ENCODE measurements at regions not wholly inside any gene's neighbourhood (a gene's known extent, or its start where the extent isn't known, plus 50 kb on each side); places are given as distances from the start of the nearest gene placed in this dataset.

DNA sequence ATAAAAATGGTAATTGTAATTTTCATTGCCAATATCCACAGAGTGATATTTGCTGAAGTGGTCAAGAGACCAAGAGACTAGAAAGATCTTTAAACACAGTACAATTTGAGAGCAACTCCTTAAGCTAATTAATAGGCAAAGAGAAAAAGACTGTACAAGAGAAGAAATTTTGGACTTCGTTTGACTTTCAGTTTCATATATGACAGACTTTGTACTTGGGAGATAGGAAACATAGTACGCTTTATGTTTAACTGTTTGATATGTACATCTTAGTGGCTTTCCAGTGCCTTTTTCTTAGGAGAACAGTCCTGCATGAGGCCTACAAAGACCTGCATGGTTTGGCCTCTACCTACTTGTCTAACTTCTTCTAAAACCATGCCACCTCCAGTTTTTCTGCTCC is 1118.1 kb downstream of the TRHDE start:
- CTCF ChIA-PET: no interaction called here

DNA sequence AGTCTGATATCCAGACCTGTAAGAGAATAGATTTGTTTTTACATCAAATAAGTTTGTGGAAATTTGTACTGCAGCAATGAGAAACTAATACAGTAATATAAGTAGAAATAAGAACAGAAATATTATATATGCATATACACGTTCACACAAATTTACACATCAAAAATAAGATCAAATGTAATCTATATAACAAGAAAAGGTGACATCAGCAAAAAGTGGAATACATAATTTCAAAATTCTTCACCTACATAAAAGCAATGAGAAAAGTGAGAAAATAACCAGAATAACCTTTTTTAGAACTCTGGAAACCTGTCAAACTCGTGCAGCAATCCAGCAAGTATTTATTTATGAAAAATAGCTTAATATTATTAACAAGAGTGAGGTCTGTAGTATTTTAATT is 1124.6 kb upstream of the ATXN7L3B start:
- no peaks in the 10 kb centered on the region for H3K27me3 ChIP-seq (ENCODE audit: control insufficient read depth, insufficient read depth, low read length)
- H3K4me1 ChIP-seq (ENCODE audit: control insufficient read depth, insufficient read depth, low read length): no peaks in the 10 kb centered on the region
- TF ChIP-seq, protein P1, sequence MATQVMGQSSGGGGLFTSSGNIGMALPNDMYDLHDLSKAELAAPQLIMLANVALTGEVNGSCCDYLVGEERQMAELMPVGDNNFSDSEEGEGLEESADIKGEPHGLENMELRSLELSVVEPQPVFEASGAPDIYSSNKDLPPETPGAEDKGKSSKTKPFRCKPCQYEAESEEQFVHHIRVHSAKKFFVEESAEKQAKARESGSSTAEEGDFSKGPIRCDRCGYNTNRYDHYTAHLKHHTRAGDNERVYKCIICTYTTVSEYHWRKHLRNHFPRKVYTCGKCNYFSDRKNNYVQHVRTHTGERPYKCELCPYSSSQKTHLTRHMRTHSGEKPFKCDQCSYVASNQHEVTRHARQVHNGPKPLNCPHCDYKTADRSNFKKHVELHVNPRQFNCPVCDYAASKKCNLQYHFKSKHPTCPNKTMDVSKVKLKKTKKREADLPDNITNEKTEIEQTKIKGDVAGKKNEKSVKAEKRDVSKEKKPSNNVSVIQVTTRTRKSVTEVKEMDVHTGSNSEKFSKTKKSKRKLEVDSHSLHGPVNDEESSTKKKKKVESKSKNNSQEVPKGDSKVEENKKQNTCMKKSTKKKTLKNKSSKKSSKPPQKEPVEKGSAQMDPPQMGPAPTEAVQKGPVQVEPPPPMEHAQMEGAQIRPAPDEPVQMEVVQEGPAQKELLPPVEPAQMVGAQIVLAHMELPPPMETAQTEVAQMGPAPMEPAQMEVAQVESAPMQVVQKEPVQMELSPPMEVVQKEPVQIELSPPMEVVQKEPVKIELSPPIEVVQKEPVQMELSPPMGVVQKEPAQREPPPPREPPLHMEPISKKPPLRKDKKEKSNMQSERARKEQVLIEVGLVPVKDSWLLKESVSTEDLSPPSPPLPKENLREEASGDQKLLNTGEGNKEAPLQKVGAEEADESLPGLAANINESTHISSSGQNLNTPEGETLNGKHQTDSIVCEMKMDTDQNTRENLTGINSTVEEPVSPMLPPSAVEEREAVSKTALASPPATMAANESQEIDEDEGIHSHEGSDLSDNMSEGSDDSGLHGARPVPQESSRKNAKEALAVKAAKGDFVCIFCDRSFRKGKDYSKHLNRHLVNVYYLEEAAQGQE (IDR thresholded peaks at IDR 0.05; ENCODE audit: insufficient read depth in 1 of 2, low read depth in 2 of 2, low read length in 1 of 2): no peak
- TF ChIP-seq POLR2AphosphoS5 (IDR thresholded peaks at IDR 0.05; ENCODE audit: low read depth, low read length) (no peak), TCF7L2 (IDR thresholded peaks at IDR 0.05; ENCODE audit: low read depth, low read length) (no peak), SIN3A (IDR thresholded peaks at IDR 0.05; ENCODE audit: borderline replicate concordance, insufficient read depth, low read depth, low read length) (no peak)
- TF ChIP-seq, protein P2, sequence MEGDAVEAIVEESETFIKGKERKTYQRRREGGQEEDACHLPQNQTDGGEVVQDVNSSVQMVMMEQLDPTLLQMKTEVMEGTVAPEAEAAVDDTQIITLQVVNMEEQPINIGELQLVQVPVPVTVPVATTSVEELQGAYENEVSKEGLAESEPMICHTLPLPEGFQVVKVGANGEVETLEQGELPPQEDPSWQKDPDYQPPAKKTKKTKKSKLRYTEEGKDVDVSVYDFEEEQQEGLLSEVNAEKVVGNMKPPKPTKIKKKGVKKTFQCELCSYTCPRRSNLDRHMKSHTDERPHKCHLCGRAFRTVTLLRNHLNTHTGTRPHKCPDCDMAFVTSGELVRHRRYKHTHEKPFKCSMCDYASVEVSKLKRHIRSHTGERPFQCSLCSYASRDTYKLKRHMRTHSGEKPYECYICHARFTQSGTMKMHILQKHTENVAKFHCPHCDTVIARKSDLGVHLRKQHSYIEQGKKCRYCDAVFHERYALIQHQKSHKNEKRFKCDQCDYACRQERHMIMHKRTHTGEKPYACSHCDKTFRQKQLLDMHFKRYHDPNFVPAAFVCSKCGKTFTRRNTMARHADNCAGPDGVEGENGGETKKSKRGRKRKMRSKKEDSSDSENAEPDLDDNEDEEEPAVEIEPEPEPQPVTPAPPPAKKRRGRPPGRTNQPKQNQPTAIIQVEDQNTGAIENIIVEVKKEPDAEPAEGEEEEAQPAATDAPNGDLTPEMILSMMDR (IDR thresholded peaks at IDR 0.05): no peak
- intact Hi-C loops (cut with micrococcal nuclease; ENCODE audit: unreplicated experiment): no loop called here
- no peak overlapping the region for H3K27ac ChIP-seq (ENCODE audit: low read length)
- no peak overlapping the region for H3K4me3 ChIP-seq (ENCODE audit: low read depth in 2 of 2, low read length in 2 of 2)
- no TSS peak for BruUV-seq (replicated peaks)
- CTCF ChIA-PET: no interaction called here
- in situ Hi-C loops (cut with HindIII; ENCODE audit: low pct_unique_long_range_greater_than_20kb, low sequenced_read_pairs): no loop called here
- DNase-seq (ENCODE audit: low read depth, low spot score) (no peak), ATAC-seq (no peak)
- POLR2A ChIA-PET: no interaction called here
- peaks cover 4% of the 10 kb centered on the region; the same call in 1 of the 2 replicates for H3K9me3 ChIP-seq (ENCODE audit: control insufficient read depth, insufficient read depth, low read depth, low read length)
- H3K36me3 ChIP-seq (ENCODE audit: control insufficient read depth, insufficient read depth, low read length): no peaks in the 10 kb centered on the region

More for the DNA sequence above, 1118.1 kb downstream of the TRHDE start:
- no peak overlapping the region for H3K27ac ChIP-seq (ENCODE audit: low read length)
- H3K36me3 ChIP-seq (ENCODE audit: control insufficient read depth, insufficient read depth, low read length): no peaks in the 10 kb centered on the region
- no peak for ATAC-seq
- no peak for DNase-seq (ENCODE audit: low read depth, low spot score)
- in situ Hi-C loops (cut with HindIII; ENCODE audit: low pct_unique_long_range_greater_than_20kb, low sequenced_read_pairs) (no loop called here), intact Hi-C loops (cut with micrococcal nuclease; ENCODE audit: unreplicated experiment) (no loop called here)
- no peaks in the 10 kb centered on the region for H3K9me3 ChIP-seq (ENCODE audit: control insufficient read depth, insufficient read depth, low read depth, low read length)
- no peaks in the 10 kb centered on the region for H3K27me3 ChIP-seq (ENCODE audit: control insufficient read depth, insufficient read depth, low read length)
- POLR2A ChIA-PET: no interaction called here
- H3K4me1 ChIP-seq (ENCODE audit: control insufficient read depth, insufficient read depth, low read length): no peaks in the 10 kb centered on the region
- H3K4me3 ChIP-seq (ENCODE audit: low read depth in 2 of 2, low read length in 2 of 2): no peak overlapping the region
- BruUV-seq (replicated peaks): no TSS peak
- no peak for TF ChIP-seq SIN3A (IDR thresholded peaks at IDR 0.05; ENCODE audit: borderline replicate concordance, insufficient read depth, low read depth, low read length)
- TF ChIP-seq TCF7L2 (IDR thresholded peaks at IDR 0.05; ENCODE audit: low read depth, low read length): no peak
- TF ChIP-seq, protein P2 (IDR thresholded peaks at IDR 0.05): no peak
- TF ChIP-seq POLR2AphosphoS5 (IDR thresholded peaks at IDR 0.05; ENCODE audit: low read depth, low read length): no peak
- TF ChIP-seq, protein P1 (IDR thresholded peaks at IDR 0.05; ENCODE audit: insufficient read depth in 1 of 2, low read depth in 2 of 2, low read length in 1 of 2): no peak

Data from Panc1 (cell line).